AG09319 (cell line): ENCODE measurements at regions not wholly inside any gene's neighbourhood (a gene's known extent, or its start where the extent isn't known, plus 50 kb on each side); places are given as distances from the start of the nearest gene placed in this dataset.

Source experiments
- DNase-seq: peaks from one replicate; pipeline ENCODE4 v3.0.0-alpha.2; 2010; ENCODE audit warnings: low read depth; ENCODE audit errors: extremely low read depth
- TF ChIP-seq, protein P1 (sequence below): IDR thresholded peaks from 2 replicates; pipeline ENCODE4 v1.5.1; 2011; ENCODE audit warnings: low read depth, mild to moderate bottlenecking, inconsistent platforms, low read length, moderate library complexity

DNA sequence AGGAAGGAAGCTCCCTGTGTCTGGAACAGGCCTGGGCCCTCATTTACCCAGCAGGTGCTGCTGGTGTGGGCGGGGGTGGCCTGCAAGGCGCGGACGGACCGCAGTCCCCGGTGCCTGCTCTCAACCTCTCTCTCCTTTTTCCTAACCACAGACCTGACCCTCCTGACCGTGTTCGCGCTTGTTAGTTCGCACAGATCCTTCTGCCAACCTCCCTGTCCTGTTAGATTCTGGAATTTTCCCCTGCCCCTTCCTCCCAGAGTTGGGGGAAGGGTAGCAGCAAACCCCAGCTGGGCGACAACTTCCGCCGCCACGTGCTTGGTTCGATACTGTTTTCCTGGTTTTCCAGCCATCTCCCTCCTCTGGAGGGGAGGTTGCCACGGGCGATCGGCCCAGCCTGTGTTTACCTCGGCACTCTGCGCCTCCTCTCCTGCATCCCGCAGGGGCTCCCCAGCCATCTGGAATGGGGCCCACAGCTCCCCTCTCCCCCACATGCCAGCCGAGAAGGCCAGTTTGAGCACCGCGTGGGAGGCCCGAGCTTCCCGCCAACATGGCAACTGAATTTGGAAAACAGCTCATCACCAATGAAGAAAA lies 70.8 kb upstream of the UNC5A start:
- DNase-seq: no peak
- TF ChIP-seq, protein P1, sequence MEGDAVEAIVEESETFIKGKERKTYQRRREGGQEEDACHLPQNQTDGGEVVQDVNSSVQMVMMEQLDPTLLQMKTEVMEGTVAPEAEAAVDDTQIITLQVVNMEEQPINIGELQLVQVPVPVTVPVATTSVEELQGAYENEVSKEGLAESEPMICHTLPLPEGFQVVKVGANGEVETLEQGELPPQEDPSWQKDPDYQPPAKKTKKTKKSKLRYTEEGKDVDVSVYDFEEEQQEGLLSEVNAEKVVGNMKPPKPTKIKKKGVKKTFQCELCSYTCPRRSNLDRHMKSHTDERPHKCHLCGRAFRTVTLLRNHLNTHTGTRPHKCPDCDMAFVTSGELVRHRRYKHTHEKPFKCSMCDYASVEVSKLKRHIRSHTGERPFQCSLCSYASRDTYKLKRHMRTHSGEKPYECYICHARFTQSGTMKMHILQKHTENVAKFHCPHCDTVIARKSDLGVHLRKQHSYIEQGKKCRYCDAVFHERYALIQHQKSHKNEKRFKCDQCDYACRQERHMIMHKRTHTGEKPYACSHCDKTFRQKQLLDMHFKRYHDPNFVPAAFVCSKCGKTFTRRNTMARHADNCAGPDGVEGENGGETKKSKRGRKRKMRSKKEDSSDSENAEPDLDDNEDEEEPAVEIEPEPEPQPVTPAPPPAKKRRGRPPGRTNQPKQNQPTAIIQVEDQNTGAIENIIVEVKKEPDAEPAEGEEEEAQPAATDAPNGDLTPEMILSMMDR: no peak

DNA sequence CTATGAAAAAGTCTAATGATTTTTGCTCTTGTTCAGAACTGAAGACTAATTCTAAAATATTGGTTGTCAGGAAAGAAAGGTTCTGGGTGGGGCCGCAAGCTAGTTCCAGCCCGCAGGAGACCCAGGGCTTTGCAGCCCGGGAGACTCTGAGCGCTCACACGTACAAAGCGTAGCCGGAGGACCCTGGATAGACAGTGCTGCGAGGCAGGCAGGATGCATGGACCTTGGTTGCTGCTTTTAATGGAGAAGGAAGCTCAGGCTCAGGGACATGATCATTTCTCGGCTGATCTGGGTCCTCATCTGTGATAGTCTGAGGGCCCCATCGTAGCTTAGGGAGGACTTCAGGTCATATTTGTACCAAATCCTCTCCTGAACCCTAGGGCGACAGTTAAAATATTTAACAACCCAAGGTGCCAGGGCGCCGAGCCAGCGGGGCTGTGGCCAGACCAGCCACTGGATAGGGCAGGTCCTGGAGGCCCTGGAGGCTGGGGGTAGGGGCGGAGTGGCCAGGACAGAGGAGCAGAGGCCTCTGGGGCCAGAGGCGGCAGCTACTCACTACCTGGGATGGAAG lies 70.1 kb upstream of the UNC5A start:
- TF ChIP-seq, protein P1: no peak
- DNase-seq: no peak

DNA sequence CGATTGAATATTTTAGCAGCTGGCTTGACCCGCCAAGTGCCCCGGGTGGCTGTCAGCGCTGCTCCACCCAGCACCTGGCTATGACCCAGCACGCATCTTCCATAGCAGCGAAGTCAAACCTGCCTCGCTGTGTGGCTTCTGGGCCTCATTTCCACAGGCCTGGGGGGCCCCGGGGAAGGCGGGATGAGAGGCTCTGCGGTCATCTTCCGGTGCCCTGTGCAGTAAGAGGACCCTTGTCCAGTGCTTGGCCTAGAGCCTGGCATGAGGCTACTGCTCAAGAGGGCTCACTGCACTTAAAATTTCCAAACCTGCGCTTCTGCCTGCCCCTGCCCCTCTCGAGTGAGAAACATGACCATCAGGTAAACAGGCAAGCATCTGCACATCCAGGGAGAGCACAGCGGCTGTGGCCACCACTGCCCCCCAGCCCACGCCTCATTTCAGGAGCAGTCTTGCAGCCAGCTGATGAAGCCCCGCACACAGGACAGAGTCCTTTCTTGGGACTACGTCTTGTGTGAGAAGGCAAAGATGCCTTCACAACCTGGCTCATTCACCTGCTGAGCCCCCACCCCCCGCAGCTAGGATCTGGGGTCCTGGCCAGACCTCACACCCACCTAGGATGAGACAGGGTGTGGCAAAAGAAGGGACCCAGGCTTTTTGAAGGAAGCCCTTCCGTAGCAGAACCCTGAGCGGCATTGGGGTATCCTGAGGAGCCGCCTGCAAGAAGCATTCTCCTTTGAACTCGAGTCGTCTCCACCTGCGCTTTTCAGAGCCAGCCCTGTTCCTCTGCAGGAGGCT lies 69.5 kb upstream of the UNC5A start:
- TF ChIP-seq, protein P1: no peak
- DNase-seq: no peak

DNA sequence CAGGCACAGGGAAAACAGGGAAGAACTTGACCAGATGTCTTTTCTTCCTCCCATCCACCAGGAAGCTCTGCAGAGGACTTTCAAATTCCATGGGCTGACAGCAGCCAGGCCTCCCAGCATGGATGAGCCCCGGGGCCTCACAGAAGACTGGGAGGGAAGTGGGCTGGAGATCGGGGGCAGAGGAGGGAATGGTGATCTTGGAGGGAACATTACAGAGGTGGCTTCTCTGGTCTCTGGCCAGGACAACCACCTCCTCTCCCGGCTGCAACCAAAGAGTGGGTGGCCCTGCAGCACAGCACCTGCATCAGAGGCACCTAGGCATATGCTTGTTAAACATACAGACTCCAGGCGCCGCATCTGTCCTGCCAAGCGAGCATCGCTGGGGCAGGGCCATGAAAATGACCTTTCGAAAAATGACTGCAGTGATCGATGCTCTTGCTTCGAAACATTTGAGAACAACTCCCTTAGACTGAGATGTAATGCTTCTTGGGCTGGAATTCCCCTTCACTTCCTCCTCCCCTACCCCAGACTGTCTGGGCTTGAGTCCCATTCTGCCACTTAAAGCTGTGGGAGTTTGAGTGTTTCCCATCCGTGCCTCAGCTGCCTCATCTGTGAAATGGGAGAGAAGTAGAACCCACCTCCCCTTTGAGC lies 68.7 kb upstream of the UNC5A start:
- TF ChIP-seq, protein P1: no peak
- DNase-seq: no peak

DNA sequence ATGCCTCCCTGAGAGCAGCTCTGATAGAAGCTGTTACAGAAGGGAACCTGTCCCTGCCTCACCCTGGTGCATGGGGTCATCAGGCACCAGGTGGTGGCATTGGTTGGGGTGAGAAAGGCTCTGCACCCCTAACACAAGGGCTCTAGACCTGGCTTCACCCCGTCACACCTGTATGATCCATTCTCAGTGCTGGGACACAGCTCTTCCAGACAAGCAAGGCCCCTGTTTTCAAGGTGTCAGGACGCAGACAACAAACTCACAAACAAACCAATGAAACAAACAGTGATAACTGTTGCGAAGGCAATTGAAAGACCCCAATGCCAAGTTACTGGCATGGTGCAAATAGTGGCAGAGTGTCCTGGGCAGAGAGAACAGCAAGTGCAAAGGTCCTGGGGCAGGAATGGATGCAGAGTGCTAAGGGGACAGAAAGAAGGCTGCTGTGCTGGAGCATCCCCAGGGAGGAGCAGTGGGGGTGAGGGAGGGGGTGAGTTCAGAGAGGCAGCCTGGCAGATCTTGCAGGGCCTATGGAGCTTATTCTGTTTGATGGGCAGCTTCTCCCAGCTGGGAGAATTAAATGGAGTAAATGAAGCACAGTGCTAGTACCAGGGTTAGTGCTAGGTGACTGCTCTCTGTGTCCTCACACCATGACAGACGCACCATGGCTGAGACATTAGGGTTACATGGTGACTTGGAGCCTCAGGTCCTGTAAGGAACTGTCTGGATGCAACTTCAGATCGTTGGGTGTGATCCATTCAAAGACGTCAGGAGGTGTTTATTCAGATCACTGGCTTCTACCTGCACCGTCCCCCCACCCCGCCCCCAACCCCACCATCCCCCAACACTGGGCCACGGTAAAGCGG lies 67.9 kb upstream of the UNC5A start:
- TF ChIP-seq, protein P1: no peak
- DNase-seq: no peak

DNA sequence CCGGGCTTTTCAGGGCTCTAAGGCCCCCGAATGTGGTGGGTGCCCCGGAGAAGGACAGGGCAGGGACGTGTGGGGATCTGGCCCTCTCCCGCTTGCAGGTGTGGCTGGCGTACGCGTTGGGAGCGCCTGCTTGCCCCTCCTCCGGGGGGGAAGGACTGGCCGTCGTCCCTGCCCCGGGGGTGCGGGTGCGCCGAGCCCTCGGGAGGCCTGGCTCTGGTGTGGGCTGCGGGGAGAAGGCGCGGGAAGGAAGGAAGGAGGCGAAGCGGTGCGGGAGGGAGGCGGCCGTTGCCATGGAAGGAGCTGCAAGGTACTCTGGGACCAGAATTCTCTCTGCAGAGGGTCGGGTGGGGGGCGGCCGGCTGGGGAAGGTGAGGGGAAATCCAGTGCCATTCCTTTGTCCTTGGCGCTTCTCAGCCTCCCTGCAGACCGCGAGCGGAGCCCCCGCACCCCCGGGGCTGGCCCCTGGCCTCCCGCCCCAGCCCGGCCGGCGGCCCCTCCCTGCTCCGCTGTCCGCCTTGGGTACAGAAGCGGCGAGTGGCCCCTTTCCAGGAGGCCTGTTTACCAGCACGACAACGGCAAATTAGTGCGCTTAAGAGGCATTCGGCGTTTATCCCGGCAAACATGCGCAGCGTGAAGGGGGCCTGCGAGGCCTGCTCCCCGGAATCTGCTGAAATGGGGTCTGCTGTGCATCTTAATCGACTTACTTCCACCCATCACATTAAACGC lies 67.1 kb upstream of the UNC5A start:
- DNase-seq: no peak
- TF ChIP-seq, protein P1: no peak
